Cardiac muscle cell (in vitro differentiated cells and primary cell): ENCODE measurements at regions not wholly inside any gene's neighbourhood (a gene's known extent, or its start where the extent isn't known, plus 50 kb on each side); places are given as distances from the start of the nearest gene placed in this dataset.

Source experiments
- DNase-seq, 2 donors: peaks; one replicate each; pipeline versions ENCODE4 v3.0.0 to v3.0.0-alpha.2; 2010 to 2017; ENCODE audit warnings: low read depth in 1 of 2, low spot score in 1 of 2
- H3K27ac ChIP-seq: fragments of 200-600 bp; sonication (generic); 2 replicates; pipeline ENCODE4 v1.5.1; 2016
- H3K27me3 ChIP-seq: fragments of 200-600 bp; sonication (generic); 2 replicates; pipeline ENCODE4 v1.6.0; 2016; ENCODE audit warnings: control low read depth
- H3K36me3 ChIP-seq: fragments of 200-600 bp; sonication (generic); 2 replicates; pipeline ENCODE4 v1.5.1; 2016; ENCODE audit warnings: control low read depth
- H3K4me1 ChIP-seq: fragments of 200-600 bp; sonication (generic); 2 replicates; pipeline ENCODE4 v1.8.1; 2017; ENCODE audit warnings: low read depth, mild to moderate bottlenecking, mixed run types
- H3K4me3 ChIP-seq: fragments of 200-600 bp; sonication (generic); 2 replicates; pipeline ENCODE4 v1.5.1; 2016; ENCODE audit warnings: mild to moderate bottlenecking
- H3K9me3 ChIP-seq: fragments of 200-600 bp; sonication (generic); 2 replicates; pipeline ENCODE4 v1.5.1; 2017; ENCODE audit warnings: low read depth, mild to moderate bottlenecking, control low read depth
- CTCF ChIP-seq: IDR thresholded peaks from 2 replicates; pipeline ENCODE4 v1.5.1; 2012; ENCODE audit warnings: low read depth, mild to moderate bottlenecking, low read length

GRCh38 chr12:25716842-25717241 lies 163.8 kb upstream of the LMNTD1 start:
- Histone ChIP-seq H3K4me1 (no peaks in the 10 kb centered on the region), H3K36me3 (no peaks in the 10 kb centered on the region), H3K27ac (no peak overlapping the region), H3K27me3 (no peaks in the 10 kb centered on the region), H3K9me3 (no peaks in the 10 kb centered on the region), H3K4me3 (no peak overlapping the region)
- no peak for TF ChIP-seq CTCF
- no peak for DNase-seq

GRCh38 chr12:25717552-25717951 lies 164.5 kb upstream of the LMNTD1 start:
- no peak for DNase-seq
- Histone ChIP-seq H3K9me3 (no peaks in the 10 kb centered on the region), H3K27me3 (no peaks in the 10 kb centered on the region), H3K36me3 (no peaks in the 10 kb centered on the region), H3K4me1 (no peaks in the 10 kb centered on the region), H3K4me3 (no peak overlapping the region), H3K27ac (no peak overlapping the region)
- TF ChIP-seq CTCF = no peak

GRCh38 chr12:25718081-25718731 lies 165.1 kb upstream of the LMNTD1 start:
- Histone ChIP-seq H3K36me3 (no peaks in the 10 kb centered on the region), H3K27me3 (no peaks in the 10 kb centered on the region), H3K4me3 (no peak overlapping the region), H3K9me3 (no peaks in the 10 kb centered on the region), H3K4me1 (no peaks in the 10 kb centered on the region), H3K27ac (no peak overlapping the region)
- TF ChIP-seq CTCF = no peak
- no peak for DNase-seq

- DNase-seq = no peak
- H3K27ac ChIP-seq = no peak overlapping the region
- no peaks in the 10 kb centered on the region for H3K4me1 ChIP-seq
- no peaks in the 10 kb centered on the region for H3K27me3 ChIP-seq
- H3K4me3 ChIP-seq = no peak overlapping the region
- TF ChIP-seq CTCF = no peak
- H3K36me3 ChIP-seq = no peaks in the 10 kb centered on the region
- H3K9me3 ChIP-seq = no peaks in the 10 kb centered on the region
Observed at GRCh38 chr12:25719505-25719904, 166.4 kb upstream of the LMNTD1 start.

GRCh38 chr12:25723336-25723735 lies 170.3 kb upstream of the LMNTD1 start:
- DNase-seq = peak in 1 of 2 donors; percentile 79
- TF ChIP-seq CTCF = no peak
- no peak overlapping the region for H3K4me3 ChIP-seq
- no peak overlapping the region for H3K27ac ChIP-seq
- H3K36me3 ChIP-seq = no peaks in the 10 kb centered on the region
- H3K27me3 ChIP-seq = no peaks in the 10 kb centered on the region
- H3K9me3 ChIP-seq = no peaks in the 10 kb centered on the region
- no peaks in the 10 kb centered on the region for H3K4me1 ChIP-seq
